SK-N-SH treated with all-trans-retinoic acid at 6 μM for 48 hours (cell line): ENCODE measurements at regions not wholly inside any gene's neighbourhood (a gene's known extent, or its start where the extent isn't known, plus 50 kb on each side); places are given as distances from the start of the nearest gene placed in this dataset.

Source experiments
- ATAC-seq: fragments of 200-7000 bp; cut with Tn5 transposase; 3 replicates; pipeline ENCODE4 v1.9.1; 2020; ENCODE audit warnings: mild to moderate bottlenecking, moderate library complexity
- ARNTL ChIP-seq: fragments of 450-650 bp; formaldehyde crosslinking; IDR thresholded peaks from 2 replicates; pipeline ENCODE4 v1.5.0; 2020; ENCODE audit warnings: low read depth, mild to moderate bottlenecking, moderate library complexity, borderline replicate concordance
- BACH2 ChIP-seq: fragments of 250-450 bp; sonication (Bioruptor Pico); IDR thresholded peaks from 2 replicates; pipeline ENCODE4 v1.9.0; 2021; ENCODE audit warnings: mild to moderate bottlenecking, borderline replicate concordance
- CSDC2 ChIP-seq: fragments of 250-450 bp; sonication (Bioruptor Pico); IDR thresholded peaks from 2 replicates; pipeline ENCODE4 v1.5.0; 2020; ENCODE audit warnings: mild to moderate bottlenecking, moderate library complexity
- ESRRG ChIP-seq: fragments of 250-450 bp; sonication (Bioruptor Pico); IDR thresholded peaks from 2 replicates; pipeline ENCODE4 v1.6.1; 2021; ENCODE audit warnings: mild to moderate bottlenecking
- GLIS3 ChIP-seq: fragments of 250-450 bp; sonication (Bioruptor Pico); IDR thresholded peaks from 2 replicates; pipeline ENCODE4 v1.5.0; 2020; ENCODE audit warnings: mild to moderate bottlenecking, moderate library complexity
- PPARA ChIP-seq: fragments of 250-450 bp; sonication (Bioruptor Pico); IDR thresholded peaks from 2 replicates; pipeline ENCODE4 v1.5.0; 2020; ENCODE audit warnings: mild to moderate bottlenecking, borderline replicate concordance
- RARB ChIP-seq: fragments of 250-450 bp; sonication (Bioruptor Pico); IDR thresholded peaks from 2 replicates; pipeline ENCODE4 v1.8.0; 2021; ENCODE audit warnings: mild to moderate bottlenecking, moderate library complexity
- SNAI2 ChIP-seq: fragments of 250-450 bp; sonication (Bioruptor Pico); IDR thresholded peaks from 2 replicates; pipeline ENCODE4 v1.5.0; 2020; ENCODE audit warnings: mild to moderate bottlenecking, moderate library complexity
- TCF4 ChIP-seq: fragments of 250-450 bp; sonication (Bioruptor Pico); IDR thresholded peaks from 2 replicates; pipeline ENCODE4 v1.8.0; 2021; ENCODE audit warnings: mild to moderate bottlenecking, moderate library complexity, borderline replicate concordance
- TOX ChIP-seq: fragments of 250-450 bp; sonication (Bioruptor Pico); IDR thresholded peaks from 2 replicates; pipeline ENCODE4 v1.8.0; 2021; ENCODE audit warnings: mild to moderate bottlenecking, moderate library complexity, borderline replicate concordance
- ZFP3 ChIP-seq: fragments of 250-450 bp; sonication (Bioruptor Pico); IDR thresholded peaks from 2 replicates; pipeline ENCODE4 v1.5.0; 2020; ENCODE audit warnings: mild to moderate bottlenecking, moderate library complexity
- ZNF565 ChIP-seq: fragments of 450-650 bp; formaldehyde crosslinking; conservative IDR thresholded peaks from 2 replicates; pipeline ENCODE4 v1.5.0; 2020; ENCODE audit warnings: low read depth, mild to moderate bottlenecking, moderate library complexity
- ZNF70 ChIP-seq: fragments of 450-650 bp; formaldehyde crosslinking; IDR thresholded peaks from 2 replicates; pipeline ENCODE4 v1.5.0; 2020; ENCODE audit warnings: mild to moderate bottlenecking, moderate library complexity
- ZNF8 ChIP-seq: fragments of 450-650 bp; formaldehyde crosslinking; IDR thresholded peaks from 2 replicates; pipeline ENCODE4 v1.5.0; 2020; ENCODE audit warnings: mild to moderate bottlenecking, moderate library complexity
- TF ChIP-seq, protein P1 (sequence below): fragments of 250-450 bp; sonication (Bioruptor Pico); IDR thresholded peaks from 2 replicates; pipeline ENCODE4 v1.8.0; 2021; ENCODE audit warnings: low read depth, mild to moderate bottlenecking, moderate library complexity, borderline replicate concordance
- TF ChIP-seq, protein P2 (sequence below): fragments of 250-450 bp; sonication (Bioruptor Pico); IDR thresholded peaks from 2 replicates; pipeline ENCODE4 v1.5.1; 2020; ENCODE audit warnings: low read depth, mild to moderate bottlenecking, moderate library complexity
- TF ChIP-seq, protein P3 (sequence below): fragments of 250-450 bp; sonication (Bioruptor Pico); IDR thresholded peaks from 2 replicates; pipeline ENCODE4 v1.5.0; 2020; ENCODE audit warnings: mild to moderate bottlenecking, moderate library complexity
- TF ChIP-seq, protein P4 (sequence below): fragments of 250-450 bp; sonication (Bioruptor Pico); IDR thresholded peaks from 2 replicates; pipeline ENCODE4 v1.5.1; 2021; ENCODE audit warnings: mild to moderate bottlenecking, moderate library complexity
- TF ChIP-seq, protein P5 (sequence below): fragments of 250-450 bp; sonication (Bioruptor Pico); IDR thresholded peaks from 2 replicates; pipeline ENCODE4 v1.8.0; 2020; ENCODE audit warnings: mild to moderate bottlenecking, moderate library complexity, borderline replicate concordance

DNA sequence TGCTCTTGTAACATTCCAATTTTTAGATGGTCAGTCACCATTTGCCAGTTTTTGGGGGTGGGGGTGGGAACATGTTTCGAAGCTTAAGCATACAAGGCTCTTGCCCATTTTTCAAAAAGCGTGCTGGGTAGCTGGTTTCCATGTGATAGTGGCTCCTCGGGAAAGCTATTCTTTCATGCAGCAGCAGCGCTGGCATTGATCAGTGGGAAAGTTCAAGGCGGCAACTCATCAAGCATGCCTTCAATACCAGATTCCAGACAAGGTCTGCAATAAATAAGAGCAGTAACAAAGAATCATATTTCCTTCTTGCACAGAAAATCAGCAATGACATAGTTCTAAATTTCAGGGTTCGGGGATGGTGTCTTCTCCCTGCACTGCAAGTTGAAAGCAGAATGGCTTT, 133.5 kb upstream of the ONECUT1 start:
- TF ChIP-seq ARNTL (CRISPR knock-in tag) (no peak), ZNF70 (CRISPR knock-in tag) (no peak), TCF4 (no peak), RARB (CRISPR knock-in tag) (no peak), GLIS3 (CRISPR knock-in tag) (no peak)
- TF ChIP-seq, protein P1, sequence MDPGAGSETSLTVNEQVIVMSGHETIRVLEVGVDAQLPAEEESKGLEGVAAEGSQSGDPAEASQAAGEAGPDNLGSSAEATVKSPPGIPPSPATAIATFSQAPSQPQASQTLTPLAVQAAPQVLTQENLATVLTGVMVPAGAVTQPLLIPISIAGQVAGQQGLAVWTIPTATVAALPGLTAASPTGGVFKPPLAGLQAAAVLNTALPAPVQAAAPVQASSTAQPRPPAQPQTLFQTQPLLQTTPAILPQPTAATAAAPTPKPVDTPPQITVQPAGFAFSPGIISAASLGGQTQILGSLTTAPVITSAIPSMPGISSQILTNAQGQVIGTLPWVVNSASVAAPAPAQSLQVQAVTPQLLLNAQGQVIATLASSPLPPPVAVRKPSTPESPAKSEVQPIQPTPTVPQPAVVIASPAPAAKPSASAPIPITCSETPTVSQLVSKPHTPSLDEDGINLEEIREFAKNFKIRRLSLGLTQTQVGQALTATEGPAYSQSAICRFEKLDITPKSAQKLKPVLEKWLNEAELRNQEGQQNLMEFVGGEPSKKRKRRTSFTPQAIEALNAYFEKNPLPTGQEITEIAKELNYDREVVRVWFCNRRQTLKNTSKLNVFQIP (CRISPR knock-in tag), result no peak
- TF ChIP-seq, protein P2, sequence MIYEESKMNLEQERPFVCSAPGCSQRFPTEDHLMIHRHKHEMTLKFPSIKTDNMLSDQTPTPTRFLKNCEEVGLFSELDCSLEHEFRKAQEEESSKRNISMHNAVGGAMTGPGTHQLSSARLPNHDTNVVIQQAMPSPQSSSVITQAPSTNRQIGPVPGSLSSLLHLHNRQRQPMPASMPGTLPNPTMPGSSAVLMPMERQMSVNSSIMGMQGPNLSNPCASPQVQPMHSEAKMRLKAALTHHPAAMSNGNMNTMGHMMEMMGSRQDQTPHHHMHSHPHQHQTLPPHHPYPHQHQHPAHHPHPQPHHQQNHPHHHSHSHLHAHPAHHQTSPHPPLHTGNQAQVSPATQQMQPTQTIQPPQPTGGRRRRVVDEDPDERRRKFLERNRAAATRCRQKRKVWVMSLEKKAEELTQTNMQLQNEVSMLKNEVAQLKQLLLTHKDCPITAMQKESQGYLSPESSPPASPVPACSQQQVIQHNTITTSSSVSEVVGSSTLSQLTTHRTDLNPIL, result no peak
- ATAC-seq, result no peak

DNA sequence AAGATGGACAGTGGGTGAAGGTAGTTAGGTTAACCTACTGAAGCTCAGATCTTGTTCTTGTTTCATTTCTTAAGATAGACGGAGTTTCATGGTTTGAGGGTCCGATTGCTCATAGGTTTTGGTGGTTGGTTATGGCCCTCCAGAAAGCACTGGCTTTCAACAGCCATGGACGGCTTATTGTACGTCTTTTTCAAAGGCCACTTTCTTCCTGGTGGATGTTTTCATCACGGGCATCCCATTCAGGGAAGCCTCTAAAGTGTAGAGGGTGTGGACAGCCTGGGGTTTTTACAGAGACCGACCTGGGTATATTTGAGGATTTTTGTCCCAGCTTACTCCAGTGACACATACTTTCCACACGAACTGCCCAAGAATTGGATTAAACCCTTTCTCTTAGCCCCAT, 132.7 kb upstream of the ONECUT1 start:
- no peak for ATAC-seq
- TF ChIP-seq GLIS3 (CRISPR knock-in tag), result no peak
- TF ChIP-seq ZNF70 (CRISPR knock-in tag), result no peak
- TF ChIP-seq, protein P3, sequence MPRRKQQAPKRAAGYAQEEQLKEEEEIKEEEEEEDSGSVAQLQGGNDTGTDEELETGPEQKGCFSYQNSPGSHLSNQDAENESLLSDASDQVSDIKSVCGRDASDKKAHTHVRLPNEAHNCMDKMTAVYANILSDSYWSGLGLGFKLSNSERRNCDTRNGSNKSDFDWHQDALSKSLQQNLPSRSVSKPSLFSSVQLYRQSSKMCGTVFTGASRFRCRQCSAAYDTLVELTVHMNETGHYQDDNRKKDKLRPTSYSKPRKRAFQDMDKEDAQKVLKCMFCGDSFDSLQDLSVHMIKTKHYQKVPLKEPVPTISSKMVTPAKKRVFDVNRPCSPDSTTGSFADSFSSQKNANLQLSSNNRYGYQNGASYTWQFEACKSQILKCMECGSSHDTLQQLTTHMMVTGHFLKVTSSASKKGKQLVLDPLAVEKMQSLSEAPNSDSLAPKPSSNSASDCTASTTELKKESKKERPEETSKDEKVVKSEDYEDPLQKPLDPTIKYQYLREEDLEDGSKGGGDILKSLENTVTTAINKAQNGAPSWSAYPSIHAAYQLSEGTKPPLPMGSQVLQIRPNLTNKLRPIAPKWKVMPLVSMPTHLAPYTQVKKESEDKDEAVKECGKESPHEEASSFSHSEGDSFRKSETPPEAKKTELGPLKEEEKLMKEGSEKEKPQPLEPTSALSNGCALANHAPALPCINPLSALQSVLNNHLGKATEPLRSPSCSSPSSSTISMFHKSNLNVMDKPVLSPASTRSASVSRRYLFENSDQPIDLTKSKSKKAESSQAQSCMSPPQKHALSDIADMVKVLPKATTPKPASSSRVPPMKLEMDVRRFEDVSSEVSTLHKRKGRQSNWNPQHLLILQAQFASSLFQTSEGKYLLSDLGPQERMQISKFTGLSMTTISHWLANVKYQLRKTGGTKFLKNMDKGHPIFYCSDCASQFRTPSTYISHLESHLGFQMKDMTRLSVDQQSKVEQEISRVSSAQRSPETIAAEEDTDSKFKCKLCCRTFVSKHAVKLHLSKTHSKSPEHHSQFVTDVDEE, result no peak
- TF ChIP-seq, protein P4, sequence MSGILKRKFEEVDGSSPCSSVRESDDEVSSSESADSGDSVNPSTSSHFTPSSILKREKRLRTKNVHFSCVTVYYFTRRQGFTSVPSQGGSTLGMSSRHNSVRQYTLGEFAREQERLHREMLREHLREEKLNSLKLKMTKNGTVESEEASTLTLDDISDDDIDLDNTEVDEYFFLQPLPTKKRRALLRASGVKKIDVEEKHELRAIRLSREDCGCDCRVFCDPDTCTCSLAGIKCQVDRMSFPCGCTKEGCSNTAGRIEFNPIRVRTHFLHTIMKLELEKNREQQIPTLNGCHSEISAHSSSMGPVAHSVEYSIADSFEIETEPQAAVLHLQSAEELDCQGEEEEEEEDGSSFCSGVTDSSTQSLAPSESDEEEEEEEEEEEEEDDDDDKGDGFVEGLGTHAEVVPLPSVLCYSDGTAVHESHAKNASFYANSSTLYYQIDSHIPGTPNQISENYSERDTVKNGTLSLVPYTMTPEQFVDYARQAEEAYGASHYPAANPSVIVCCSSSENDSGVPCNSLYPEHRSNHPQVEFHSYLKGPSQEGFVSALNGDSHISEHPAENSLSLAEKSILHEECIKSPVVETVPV, result no peak
- TF ChIP-seq, protein P2, result no peak
- TF ChIP-seq ARNTL (CRISPR knock-in tag), result no peak
- no peak for TF ChIP-seq ZNF565 (CRISPR knock-in tag)
- no peak for TF ChIP-seq PPARA
- no peak for TF ChIP-seq ZNF8
- no peak for TF ChIP-seq CSDC2 (CRISPR knock-in tag)
- no peak for TF ChIP-seq BACH2 (CRISPR knock-in tag)
- TF ChIP-seq, all 23 proteins: peak for 0

DNA sequence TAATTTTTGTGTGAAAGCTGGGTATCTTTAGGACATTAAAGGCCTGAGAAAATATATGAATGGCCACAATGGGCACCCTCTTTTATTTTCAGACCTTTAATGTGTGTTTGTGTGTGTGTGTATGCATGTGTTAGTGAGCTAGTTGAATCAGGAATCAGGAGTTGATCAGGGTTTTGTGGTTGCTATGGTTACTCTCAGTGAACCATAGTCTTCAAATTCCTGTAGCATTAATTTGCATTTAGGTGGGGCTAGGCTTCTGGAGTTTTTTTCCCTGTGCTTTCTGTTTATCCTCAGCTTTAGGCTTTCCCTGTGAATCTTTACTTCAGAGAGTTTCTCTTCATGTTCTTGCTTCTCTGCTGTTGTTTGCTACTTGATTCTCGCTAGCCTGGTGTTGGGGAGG, 122.0 kb upstream of the ONECUT1 start:
- ATAC-seq, result no peak
- no peak for TF ChIP-seq SNAI2
- TF ChIP-seq GLIS3 (CRISPR knock-in tag), result no peak
- no peak for TF ChIP-seq BACH2 (CRISPR knock-in tag)
- TF ChIP-seq, protein P5, sequence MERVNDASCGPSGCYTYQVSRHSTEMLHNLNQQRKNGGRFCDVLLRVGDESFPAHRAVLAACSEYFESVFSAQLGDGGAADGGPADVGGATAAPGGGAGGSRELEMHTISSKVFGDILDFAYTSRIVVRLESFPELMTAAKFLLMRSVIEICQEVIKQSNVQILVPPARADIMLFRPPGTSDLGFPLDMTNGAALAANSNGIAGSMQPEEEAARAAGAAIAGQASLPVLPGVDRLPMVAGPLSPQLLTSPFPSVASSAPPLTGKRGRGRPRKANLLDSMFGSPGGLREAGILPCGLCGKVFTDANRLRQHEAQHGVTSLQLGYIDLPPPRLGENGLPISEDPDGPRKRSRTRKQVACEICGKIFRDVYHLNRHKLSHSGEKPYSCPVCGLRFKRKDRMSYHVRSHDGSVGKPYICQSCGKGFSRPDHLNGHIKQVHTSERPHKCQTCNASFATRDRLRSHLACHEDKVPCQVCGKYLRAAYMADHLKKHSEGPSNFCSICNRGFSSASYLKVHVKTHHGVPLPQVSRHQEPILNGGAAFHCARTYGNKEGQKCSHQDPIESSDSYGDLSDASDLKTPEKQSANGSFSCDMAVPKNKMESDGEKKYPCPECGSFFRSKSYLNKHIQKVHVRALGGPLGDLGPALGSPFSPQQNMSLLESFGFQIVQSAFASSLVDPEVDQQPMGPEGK, result no peak
- TF ChIP-seq ARNTL (CRISPR knock-in tag), result no peak
- TF ChIP-seq ESRRG (CRISPR knock-in tag), result no peak

DNA sequence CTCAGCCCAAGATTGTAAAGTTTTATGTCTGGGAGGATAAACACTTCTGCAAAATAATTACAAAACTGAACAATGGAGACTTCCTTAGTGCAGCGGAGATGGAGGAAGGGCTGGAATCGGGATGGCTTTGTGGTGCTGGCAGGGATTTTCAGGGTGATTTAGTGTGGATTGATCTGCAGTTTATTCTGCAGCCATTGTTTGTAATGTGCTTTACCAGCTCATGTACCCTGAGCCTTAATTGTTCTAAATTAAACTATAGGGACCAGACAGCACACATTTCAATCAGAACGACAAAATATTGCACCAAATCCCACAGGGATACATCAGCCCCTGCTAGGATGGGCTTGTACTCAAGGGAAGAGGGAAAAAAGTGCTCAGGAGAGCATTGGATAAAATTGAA, 103.2 kb upstream of the ONECUT1 start:
- ATAC-seq, result no peak
- no peak for TF ChIP-seq ZFP3 (CRISPR knock-in tag)
- TF ChIP-seq TOX, result no peak
- TF ChIP-seq GLIS3 (CRISPR knock-in tag), result no peak
- TF ChIP-seq ESRRG (CRISPR knock-in tag), result no peak
- TF ChIP-seq PPARA, result no peak
- TF ChIP-seq, protein P2, result no peak
- TF ChIP-seq ZNF8, result no peak
